H1 (cell line): ENCODE measurements at regions not wholly inside any gene's neighbourhood (a gene's known extent, or its start where the extent isn't known, plus 50 kb on each side); places are given as distances from the start of the nearest gene placed in this dataset.

ENCODE experiments used
- ASH2L ChIP-seq: fragments of 200-600, 300-600 bp; sonication (generic); IDR thresholded peaks from one replicate; pipeline ENCODE4 v1.7.1; 2017; ENCODE audit warnings: low read length
- CBX5 ChIP-seq: fragments of 300-800, 300-1000 bp; sonication (generic); IDR thresholded peaks from 2 replicates; pipeline ENCODE4 v1.7.1; 2016; ENCODE audit warnings: antibody characterized with exemption, low read length, low read depth
- CHD1 ChIP-seq: IDR thresholded peaks from 2 replicates; pipeline ENCODE4 v1.6.1; 2012; ENCODE audit warnings: low read depth, low read length, improper control_type of control experiment
- FOSL1 ChIP-seq: IDR thresholded peaks from 2 replicates; pipeline ENCODE4 v1.6.1; 2011; ENCODE audit warnings: mild to moderate bottlenecking, low read depth, low read length, moderate library complexity; ENCODE audit not compliant: insufficient read depth
- HDAC6 ChIP-seq: IDR thresholded peaks from one replicate; pipeline ENCODE4 v1.7.1; 2012; ENCODE audit warnings: low read depth, mild to moderate bottlenecking, inconsistent platforms, low read length, moderate library complexity
- JUN ChIP-seq: IDR thresholded peaks from 2 replicates; pipeline ENCODE4 v1.6.1; 2011; ENCODE audit warnings: low read depth, mild to moderate bottlenecking, improper control_type of control experiment, low read length
- KDM1A ChIP-seq: fragments of 200-600, 300-600 bp; sonication (generic); IDR thresholded peaks from 2 replicates; pipeline ENCODE4 v1.7.1; 2016; ENCODE audit warnings: mild to moderate bottlenecking, low read length, borderline replicate concordance
- NRF1 ChIP-seq: IDR thresholded peaks from 2 replicates; pipeline ENCODE4 v1.6.1; 2011; ENCODE audit warnings: mild to moderate bottlenecking, low read depth, low read length, improper control_type of control experiment
- SP4 ChIP-seq: IDR thresholded peaks from 2 replicates; pipeline ENCODE4 v1.6.1; 2012; ENCODE audit warnings: low read length, inconsistent platforms
- SRF ChIP-seq: IDR thresholded peaks from 2 replicates; pipeline ENCODE4 v1.6.1; 2011; ENCODE audit warnings: mild to moderate bottlenecking, low read depth, low read length, moderate library complexity
- TCF12 ChIP-seq: IDR thresholded peaks from 2 replicates; pipeline ENCODE4 v1.6.1; 2011; ENCODE audit warnings: low read depth, mild to moderate bottlenecking, low read length
- TEAD4 ChIP-seq: IDR thresholded peaks from 2 replicates; pipeline ENCODE4 v1.6.1; 2012; ENCODE audit warnings: low read depth, low read length, inconsistent platforms, mixed read lengths
- ZNF274 ChIP-seq: IDR thresholded peaks from 2 replicates; pipeline ENCODE4 v1.7.0; 2012; ENCODE audit warnings: low read length, borderline replicate concordance; ENCODE audit errors: extremely low read depth
- TF ChIP-seq, protein P1 (sequence below): fragments of 300-600 bp; sonication (generic); IDR thresholded peaks from 2 replicates; pipeline ENCODE4 v1.7.1; 2012; ENCODE audit warnings: low read length, moderate library complexity, mild to moderate bottlenecking, inconsistent platforms; ENCODE audit not compliant: insufficient replicate concordance

DNA sequence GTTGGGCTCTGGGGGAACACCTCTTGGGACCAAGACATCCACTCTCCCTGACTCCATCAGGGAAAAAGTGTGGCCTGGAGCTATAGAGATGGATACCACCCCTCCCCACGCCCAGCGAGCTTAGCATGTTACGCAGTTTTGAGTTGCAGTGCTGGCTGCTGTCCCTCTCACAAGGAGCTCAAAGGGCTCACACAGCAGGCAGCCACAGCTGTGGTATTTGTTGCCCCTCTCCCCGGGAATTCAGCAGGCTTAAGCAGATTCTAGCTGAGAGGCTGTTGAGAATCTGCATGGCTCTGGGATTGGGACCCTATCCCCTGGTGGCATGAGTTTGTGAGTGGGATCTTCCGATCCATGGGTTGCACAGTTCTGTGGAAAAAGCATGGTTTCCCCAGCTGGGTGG lies 673.1 kb upstream of the FSHR start (continued):
- TF ChIP-seq, protein P1, sequence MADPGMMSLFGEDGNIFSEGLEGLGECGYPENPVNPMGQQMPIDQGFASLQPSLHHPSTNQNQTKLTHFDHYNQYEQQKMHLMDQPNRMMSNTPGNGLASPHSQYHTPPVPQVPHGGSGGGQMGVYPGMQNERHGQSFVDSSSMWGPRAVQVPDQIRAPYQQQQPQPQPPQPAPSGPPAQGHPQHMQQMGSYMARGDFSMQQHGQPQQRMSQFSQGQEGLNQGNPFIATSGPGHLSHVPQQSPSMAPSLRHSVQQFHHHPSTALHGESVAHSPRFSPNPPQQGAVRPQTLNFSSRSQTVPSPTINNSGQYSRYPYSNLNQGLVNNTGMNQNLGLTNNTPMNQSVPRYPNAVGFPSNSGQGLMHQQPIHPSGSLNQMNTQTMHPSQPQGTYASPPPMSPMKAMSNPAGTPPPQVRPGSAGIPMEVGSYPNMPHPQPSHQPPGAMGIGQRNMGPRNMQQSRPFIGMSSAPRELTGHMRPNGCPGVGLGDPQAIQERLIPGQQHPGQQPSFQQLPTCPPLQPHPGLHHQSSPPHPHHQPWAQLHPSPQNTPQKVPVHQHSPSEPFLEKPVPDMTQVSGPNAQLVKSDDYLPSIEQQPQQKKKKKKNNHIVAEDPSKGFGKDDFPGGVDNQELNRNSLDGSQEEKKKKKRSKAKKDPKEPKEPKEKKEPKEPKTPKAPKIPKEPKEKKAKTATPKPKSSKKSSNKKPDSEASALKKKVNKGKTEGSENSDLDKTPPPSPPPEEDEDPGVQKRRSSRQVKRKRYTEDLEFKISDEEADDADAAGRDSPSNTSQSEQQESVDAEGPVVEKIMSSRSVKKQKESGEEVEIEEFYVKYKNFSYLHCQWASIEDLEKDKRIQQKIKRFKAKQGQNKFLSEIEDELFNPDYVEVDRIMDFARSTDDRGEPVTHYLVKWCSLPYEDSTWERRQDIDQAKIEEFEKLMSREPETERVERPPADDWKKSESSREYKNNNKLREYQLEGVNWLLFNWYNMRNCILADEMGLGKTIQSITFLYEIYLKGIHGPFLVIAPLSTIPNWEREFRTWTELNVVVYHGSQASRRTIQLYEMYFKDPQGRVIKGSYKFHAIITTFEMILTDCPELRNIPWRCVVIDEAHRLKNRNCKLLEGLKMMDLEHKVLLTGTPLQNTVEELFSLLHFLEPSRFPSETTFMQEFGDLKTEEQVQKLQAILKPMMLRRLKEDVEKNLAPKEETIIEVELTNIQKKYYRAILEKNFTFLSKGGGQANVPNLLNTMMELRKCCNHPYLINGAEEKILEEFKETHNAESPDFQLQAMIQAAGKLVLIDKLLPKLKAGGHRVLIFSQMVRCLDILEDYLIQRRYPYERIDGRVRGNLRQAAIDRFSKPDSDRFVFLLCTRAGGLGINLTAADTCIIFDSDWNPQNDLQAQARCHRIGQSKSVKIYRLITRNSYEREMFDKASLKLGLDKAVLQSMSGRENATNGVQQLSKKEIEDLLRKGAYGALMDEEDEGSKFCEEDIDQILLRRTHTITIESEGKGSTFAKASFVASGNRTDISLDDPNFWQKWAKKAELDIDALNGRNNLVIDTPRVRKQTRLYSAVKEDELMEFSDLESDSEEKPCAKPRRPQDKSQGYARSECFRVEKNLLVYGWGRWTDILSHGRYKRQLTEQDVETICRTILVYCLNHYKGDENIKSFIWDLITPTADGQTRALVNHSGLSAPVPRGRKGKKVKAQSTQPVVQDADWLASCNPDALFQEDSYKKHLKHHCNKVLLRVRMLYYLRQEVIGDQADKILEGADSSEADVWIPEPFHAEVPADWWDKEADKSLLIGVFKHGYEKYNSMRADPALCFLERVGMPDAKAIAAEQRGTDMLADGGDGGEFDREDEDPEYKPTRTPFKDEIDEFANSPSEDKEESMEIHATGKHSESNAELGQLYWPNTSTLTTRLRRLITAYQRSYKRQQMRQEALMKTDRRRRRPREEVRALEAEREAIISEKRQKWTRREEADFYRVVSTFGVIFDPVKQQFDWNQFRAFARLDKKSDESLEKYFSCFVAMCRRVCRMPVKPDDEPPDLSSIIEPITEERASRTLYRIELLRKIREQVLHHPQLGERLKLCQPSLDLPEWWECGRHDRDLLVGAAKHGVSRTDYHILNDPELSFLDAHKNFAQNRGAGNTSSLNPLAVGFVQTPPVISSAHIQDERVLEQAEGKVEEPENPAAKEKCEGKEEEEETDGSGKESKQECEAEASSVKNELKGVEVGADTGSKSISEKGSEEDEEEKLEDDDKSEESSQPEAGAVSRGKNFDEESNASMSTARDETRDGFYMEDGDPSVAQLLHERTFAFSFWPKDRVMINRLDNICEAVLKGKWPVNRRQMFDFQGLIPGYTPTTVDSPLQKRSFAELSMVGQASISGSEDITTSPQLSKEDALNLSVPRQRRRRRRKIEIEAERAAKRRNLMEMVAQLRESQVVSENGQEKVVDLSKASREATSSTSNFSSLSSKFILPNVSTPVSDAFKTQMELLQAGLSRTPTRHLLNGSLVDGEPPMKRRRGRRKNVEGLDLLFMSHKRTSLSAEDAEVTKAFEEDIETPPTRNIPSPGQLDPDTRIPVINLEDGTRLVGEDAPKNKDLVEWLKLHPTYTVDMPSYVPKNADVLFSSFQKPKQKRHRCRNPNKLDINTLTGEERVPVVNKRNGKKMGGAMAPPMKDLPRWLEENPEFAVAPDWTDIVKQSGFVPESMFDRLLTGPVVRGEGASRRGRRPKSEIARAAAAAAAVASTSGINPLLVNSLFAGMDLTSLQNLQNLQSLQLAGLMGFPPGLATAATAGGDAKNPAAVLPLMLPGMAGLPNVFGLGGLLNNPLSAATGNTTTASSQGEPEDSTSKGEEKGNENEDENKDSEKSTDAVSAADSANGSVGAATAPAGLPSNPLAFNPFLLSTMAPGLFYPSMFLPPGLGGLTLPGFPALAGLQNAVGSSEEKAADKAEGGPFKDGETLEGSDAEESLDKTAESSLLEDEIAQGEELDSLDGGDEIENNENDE = no peak
- TF ChIP-seq ASH2L (no peak), TEAD4 (0 out of 2 replicates have a peak, but pooled peaks have one; percentile 28), TCF12 (peak; percentile 79; the same call in 1 of the 2 replicates), SRF (no peak), JUN (no peak), SP4 (no peak), FOSL1 (no peak), CHD1 (no peak), KDM1A (no peak), HDAC6 (no peak), ZNF274 (no peak), CBX5 (no peak), NRF1 (no peak)
